ENCODE measurements at regions not wholly inside any gene's neighbourhood (a gene's known extent, or its start where the extent isn't known, plus 50 kb on each side); places are given as distances from the start of the nearest gene placed in this dataset.

- intact Hi-C loops (cut with micrococcal nuclease) = no loop called here
Measured at GRCh38 chr1:228917342-228917741, 182.1 kb downstream of the RHOU start.

DNA sequence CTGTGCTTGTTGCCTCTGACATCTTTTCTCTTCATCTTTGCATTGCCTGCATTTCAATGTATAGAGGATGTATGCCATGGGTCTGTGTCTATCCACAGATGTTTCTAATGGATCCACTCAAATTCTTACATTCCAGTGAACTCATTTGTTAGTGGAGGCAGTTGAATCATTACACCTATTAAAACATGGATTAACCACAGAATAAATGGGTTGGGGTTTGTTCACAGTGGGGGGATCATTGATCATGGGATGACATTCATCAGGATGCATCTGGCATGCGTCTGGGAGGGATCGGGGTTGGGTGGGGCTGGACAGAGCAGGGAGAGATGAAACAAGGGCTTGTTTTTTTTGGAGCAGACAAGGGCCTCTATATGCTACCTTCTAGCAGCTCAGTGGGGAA is 182.5 kb downstream of the RHOU start:
- intact Hi-C loops (cut with micrococcal nuclease) = no loop called here

DNA sequence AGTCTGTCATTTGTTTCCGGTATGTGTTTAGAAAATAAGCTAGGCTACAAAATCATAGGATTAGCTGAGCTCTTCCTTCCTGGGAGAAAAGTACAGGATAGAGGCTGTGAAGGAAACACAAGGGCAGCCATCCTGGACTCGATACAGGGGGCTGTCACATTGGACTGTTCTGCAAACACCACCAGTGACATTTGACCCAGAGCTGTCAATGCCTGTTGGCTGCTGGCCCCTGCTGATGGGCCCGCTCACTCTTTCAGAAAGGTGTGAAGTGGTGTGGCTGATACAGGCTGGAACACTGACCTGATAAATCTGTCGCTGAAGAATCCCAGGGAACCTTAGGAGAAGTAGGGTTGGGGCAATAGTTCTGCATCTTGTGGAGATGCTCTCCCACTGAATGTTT is 183.1 kb downstream of the RHOU start:
- intact Hi-C loops (cut with micrococcal nuclease) = no loop called here

- intact Hi-C loops (cut with micrococcal nuclease) = no loop called here
Measured at GRCh38 chr1:228919914-228920313, 184.6 kb downstream of the RHOU start.

- intact Hi-C loops (cut with micrococcal nuclease) = no loop called here
Measured at GRCh38 chr1:228920831-228921230, 185.6 kb downstream of the RHOU start.

- intact Hi-C loops (cut with micrococcal nuclease) = no loop called here
Measured at GRCh38 chr1:228921481-228921880, 186.2 kb downstream of the RHOU start.

DNA sequence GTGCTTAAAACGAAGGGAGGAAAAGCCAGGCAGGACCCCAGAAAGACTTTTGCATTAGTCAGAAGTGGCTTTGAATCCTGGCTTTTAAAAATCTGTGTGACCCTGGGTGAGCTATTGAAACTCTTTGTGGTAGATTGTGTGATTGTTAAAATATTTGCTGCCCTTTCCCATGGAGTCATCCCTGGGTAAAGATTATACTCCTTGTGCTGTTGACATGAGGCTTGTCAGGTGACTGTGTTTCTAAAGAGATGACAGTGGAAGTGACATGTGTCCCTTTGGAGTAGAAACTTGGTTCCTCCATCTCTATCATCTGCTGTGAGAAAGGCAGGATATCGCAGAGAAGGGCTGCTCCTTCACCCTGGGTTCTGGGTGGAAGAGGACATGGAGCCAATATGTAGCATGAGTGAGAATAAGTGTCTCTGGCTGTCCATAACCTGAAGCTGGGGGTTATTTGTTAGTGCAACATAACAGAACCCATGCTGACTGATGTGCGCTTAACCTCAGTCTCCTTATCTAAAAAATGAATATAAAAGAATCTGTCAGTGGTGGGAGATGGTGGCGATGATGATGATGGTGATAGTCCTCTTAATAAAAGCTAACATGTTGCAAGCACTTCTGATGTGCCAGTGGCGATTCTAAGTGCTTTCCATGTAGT is 187.6 kb downstream of the RHOU start:
- intact Hi-C loops (cut with micrococcal nuclease) = no loop called here

- intact Hi-C loops (cut with micrococcal nuclease) = no loop called here
Measured at GRCh38 chr1:228923973-228924686, 188.9 kb downstream of the RHOU start.

GRCh38 chr1:228925691-228926090 is 190.4 kb downstream of the RHOU start:
- intact Hi-C loops (cut with micrococcal nuclease) = no loop called here

- intact Hi-C loops (cut with micrococcal nuclease) = no loop called here
Measured at GRCh38 chr1:228927421-228927820, 192.1 kb downstream of the RHOU start.

DNA sequence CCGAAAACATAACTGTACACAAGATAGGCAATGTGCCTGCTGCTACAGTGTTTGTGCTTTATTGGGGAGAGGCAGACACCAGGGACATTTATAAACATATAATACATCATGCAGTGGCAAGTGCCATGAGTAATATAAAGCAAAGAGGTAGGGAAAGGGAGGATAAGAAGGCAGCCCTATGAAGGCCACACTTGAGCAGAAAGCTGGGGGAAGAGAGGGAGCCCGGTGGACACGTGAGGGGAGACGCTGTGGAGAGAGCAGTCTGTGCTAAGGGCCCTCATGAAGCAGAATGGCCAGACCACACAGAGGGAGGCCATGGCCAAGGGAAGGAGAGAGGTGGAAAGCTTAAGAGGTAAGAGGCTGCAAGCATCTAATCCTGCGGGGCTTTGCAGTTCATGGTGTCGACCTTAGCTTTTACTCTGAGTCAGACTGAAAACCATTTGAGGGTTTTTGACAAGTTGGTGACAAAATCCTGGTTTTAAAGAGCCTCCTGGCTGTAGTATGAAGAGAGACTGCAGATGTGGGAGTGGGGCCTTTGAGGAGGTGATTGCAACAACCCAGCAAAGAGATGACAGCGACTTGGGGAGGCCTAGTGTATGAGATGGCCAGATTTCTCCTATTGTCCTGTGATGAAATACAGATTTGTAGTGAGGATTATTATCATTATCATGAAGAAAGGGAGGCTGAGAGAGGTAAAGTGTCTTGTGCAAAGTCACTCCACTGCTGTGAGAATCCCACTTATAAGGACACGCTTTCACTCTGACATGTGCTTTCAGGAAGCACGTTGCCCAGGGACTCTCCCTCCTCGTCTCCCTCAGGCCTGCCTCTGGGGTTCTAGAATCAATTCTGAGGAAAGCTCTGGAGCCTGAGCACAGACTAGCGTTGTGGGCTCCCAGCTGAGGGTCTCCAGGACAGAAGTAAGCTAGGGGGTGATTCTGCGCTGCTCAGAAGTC is 192.9 kb downstream of the RHOU start:
- intact Hi-C loops (cut with micrococcal nuclease) = loop anchor here (1.0 kb wide), 2 partner anchors 134 to 193 kb away; partner anchors contain the start of gene RHOU

DNA sequence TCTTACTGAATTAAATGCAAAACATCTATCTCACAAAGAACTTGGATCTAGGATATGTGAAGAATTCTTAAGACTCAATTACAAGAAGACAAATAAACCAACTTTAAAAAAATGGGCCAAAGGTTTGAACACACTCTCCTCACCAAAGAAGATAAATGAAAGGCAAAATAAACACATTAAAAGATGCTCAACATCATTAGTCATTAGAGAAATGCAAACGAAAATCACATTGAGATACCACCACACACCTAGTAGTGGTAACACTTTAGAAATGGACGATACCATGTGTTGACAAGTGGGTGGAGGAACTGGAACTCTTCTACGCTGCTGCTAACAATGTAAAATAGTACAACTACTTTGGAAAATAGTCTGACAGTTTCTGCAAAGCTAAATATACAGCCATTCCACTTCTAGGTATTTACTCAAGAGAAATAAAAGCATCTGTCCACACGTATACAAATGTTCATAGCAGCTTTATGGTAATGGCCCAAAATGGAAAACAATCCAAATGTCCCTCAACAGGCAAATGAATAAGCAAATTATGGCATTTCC is 194.3 kb downstream of the RHOU start:
- intact Hi-C loops (cut with micrococcal nuclease) = no loop called here

- intact Hi-C loops (cut with micrococcal nuclease) = no loop called here
Measured at GRCh38 chr1:228930479-228930957, 195.2 kb downstream of the RHOU start.

DNA sequence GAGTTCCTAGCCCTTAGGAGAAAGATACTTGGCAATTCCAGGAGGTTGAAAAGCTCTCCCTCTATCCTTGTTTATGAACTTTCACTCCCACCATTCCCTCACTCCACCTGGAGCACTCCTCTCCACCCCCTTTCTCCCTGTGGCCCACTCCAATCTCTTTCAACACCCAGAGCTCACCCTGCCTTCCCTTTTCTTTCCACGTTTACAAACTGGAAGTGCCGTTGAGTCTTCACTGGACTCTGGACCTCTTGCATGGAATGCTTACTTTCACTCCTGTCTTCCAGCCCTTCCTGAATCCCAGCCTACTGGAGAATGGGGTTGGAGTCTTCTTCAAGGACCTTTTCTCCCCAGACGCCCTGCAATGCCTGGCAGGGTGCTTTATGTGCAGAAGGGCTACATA is 198.5 kb downstream of the RHOU start:
- intact Hi-C loops (cut with micrococcal nuclease) = no loop called here

- intact Hi-C loops (cut with micrococcal nuclease) = no loop called here
Measured at GRCh38 chr1:228935198-228935663, 200.0 kb downstream of the RHOU start.

DNA sequence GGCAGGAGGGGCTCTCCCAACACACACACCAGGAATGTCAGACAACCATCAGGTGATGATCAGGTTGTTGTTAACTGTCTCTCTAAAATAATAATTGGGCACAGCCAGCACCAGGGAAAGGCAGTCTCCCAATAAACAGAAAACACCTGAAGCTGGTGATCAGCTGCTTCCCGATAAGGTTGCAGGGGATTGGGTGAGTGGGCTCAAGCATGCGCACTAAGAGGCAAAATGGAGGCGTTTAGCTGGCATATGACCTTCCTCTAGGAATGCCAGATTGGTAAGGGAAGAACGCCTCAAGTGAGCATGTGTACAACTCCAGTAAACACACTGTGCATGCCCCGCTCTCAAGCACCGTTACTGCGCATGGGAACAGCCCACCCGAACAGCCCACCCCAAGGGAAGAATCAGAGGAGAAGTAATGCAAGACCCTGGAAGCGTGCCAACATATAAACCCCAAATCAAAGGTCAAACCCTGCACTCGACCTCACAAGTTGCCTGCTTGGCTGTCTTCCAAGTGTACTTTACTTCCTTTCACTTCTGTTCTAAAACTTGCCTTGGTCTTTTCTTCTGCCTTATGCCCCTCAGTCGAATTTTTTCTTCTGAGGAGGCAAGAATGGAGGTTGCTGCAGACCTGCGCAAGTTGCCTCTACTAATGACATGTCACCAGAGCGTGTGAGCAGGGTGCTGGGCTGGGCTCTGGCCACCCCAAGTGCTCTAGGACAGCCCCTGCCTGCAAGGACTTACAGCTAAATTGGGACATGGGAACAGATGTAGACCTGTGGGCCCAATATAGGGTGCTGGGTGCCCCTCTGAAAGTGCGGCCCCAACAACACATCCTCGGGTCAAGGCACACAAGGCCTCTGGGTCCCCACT is 200.8 kb downstream of the RHOU start:
- intact Hi-C loops (cut with micrococcal nuclease) = no loop called here

- intact Hi-C loops (cut with micrococcal nuclease) = no loop called here
Measured at GRCh38 chr1:228936881-228937280, 201.6 kb downstream of the RHOU start.

DNA sequence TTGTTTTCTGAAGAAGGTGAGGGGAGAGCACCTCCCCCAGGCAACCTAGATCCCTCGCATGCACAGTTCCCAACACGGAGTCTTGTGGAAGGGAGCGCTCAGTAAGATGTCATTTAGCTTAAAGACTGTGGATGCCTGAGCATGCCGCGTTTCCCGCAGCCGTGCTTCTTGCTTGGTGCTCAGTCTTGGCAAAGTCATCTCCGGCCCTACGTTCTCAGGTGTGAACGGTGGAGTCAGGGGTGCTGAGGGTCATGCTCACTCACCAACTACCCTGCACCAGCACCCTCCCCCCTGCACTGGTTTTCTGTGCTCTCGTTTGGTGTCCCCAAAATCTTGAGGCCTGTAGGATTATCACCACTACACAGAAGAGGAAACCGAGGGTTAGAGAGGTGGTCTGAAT is 202.1 kb downstream of the RHOU start:
- intact Hi-C loops (cut with micrococcal nuclease) = no loop called here

DNA sequence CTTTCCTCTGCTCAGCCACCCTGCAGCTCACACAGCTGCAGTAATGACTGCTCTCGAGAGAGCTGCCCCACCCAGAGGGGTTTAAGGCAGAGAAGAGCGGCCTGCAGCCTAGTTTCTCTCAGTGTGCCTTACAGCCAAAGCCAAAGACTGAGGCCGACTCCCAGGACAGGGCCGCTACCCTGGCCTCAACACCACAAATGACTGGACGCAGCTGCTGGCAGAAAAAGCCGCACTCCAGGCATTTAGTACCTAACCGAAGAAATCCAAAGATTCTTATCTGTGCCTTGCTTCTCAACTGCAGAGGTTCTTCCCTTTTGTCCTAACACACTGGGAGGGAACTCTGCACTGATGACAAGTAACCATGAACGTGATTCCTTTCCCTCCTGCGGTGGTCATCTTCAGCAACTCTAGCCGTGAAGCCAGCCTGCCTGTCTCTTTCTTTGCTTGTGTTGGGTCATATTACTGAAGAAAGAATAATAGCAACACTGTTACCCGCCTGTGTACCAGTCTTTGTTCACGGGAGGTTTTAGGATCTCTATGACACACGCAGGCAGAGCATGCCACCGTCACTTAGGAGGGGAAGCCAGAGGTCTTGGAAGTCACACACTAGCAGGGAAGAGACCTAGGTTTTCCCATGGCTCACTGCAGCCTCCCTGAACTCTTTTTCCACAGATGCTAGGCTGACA is 202.7 kb downstream of the RHOU start:
- intact Hi-C loops (cut with micrococcal nuclease) = no loop called here

DNA sequence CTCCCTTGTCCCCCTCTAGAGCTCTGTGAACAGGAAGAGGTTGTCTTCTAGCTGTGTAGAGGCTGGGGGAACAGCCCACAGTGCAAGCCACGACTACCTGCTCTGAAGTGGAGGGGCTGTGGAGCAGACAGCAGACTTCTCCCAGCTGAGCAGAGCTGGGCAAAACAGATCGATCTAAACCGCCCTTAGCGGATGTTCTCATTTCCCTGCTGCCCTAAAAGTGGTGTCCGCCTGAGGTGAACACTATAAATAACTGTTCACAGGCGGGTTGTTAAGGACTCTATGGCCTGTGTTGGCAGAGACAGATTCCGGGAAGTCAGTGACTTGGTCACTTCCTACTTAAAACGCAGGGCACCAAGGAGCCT is 203.2 kb downstream of the RHOU start:
- intact Hi-C loops (cut with micrococcal nuclease) = no loop called here
